ENCODE measurements at regions not wholly inside any gene's neighbourhood (a gene's known extent, or its start where the extent isn't known, plus 50 kb on each side); places are given as distances from the start of the nearest gene placed in this dataset.

GRCh38 chr12:45581112-45581511 lies 148.4 kb upstream of the ARID2 start:
- no peak overlapping the region for H3K27ac ChIP-seq
- H3K4me3 ChIP-seq = no peak overlapping the region
- 78% methylated on average over 1 of the region's 1 CpG for WGBS

GRCh38 chr12:45582536-45582935 lies 147.0 kb upstream of the ARID2 start:
- Histone ChIP-seq H3K9me3 (no peaks in the 10 kb centered on the region), H3K4me1 (peaks cover 10% of the 10 kb centered on the region), H3K4me3 (no peak overlapping the region), H3K27me3 (no peaks in the 10 kb centered on the region), H3K27ac (no peak overlapping the region), H3K36me3 (no peaks in the 10 kb centered on the region)
- 43% methylated on average over 1 of the region's 1 CpG for WGBS
- DNase-seq (ENCODE audit: low spot score in 2 of 2) = no peak
- TF ChIP-seq CTCF (IDR thresholded peaks at IDR 0.05) (no peak), EP300 (IDR thresholded peaks at IDR 0.05) (no peak), POLR2AphosphoS5 (IDR thresholded peaks at IDR 0.05) (no peak), POLR2A (IDR thresholded peaks at IDR 0.05) (no peak)

More at GRCh38 chr12:45581112-45581511, 148.4 kb upstream of the ARID2 start:
- Histone ChIP-seq H3K9me3 (no peaks in the 10 kb centered on the region), H3K36me3 (no peaks in the 10 kb centered on the region), H3K27me3 (no peaks in the 10 kb centered on the region), H3K4me1 (peaks cover 21% of the 10 kb centered on the region)
- DNase-seq (ENCODE audit: low spot score in 2 of 2) = no peak
- no peak for TF ChIP-seq POLR2AphosphoS5 (IDR thresholded peaks at IDR 0.05)

GRCh38 chr12:45582986-45583659 lies 146.4 kb upstream of the ARID2 start:
- WGBS = 75% methylated on average over 8 of the region's 8 CpGs
- TF ChIP-seq CTCF (IDR thresholded peaks at IDR 0.05) (no peak), POLR2AphosphoS5 (IDR thresholded peaks at IDR 0.05) (no peak), EP300 (IDR thresholded peaks at IDR 0.05) (no peak), POLR2A (IDR thresholded peaks at IDR 0.05) (no peak)
- no peak for DNase-seq (ENCODE audit: low spot score in 2 of 2)
- Histone ChIP-seq H3K27ac (no peak overlapping the region), H3K4me1 (peaks cover 4% of the 10 kb centered on the region), H3K27me3 (no peaks in the 10 kb centered on the region), H3K4me3 (no peak overlapping the region), H3K36me3 (no peaks in the 10 kb centered on the region), H3K9me3 (no peaks in the 10 kb centered on the region)

GRCh38 chr12:45584336-45584735 lies 145.2 kb upstream of the ARID2 start:
- H3K36me3 ChIP-seq = no peaks in the 10 kb centered on the region
- no peak overlapping the region for H3K27ac ChIP-seq
- TF ChIP-seq CTCF (IDR thresholded peaks at IDR 0.05) (no peak), POLR2AphosphoS5 (IDR thresholded peaks at IDR 0.05) (no peak), POLR2A (IDR thresholded peaks at IDR 0.05) (no peak)
- H3K4me1 ChIP-seq = no peaks in the 10 kb centered on the region
- WGBS = 100% methylated on average over 1 of the region's 1 CpG
- no peaks in the 10 kb centered on the region for H3K9me3 ChIP-seq
- H3K4me3 ChIP-seq = no peak overlapping the region
- DNase-seq (ENCODE audit: low spot score in 2 of 2) = no peak
- H3K27me3 ChIP-seq = no peaks in the 10 kb centered on the region

- DNase-seq (ENCODE audit: low spot score in 2 of 2) = no peak
- no peaks in the 10 kb centered on the region for H3K9me3 ChIP-seq
- WGBS = 96% methylated on average over 7 of the region's 31 CpGs
- no peaks in the 10 kb centered on the region for H3K36me3 ChIP-seq
- H3K27ac ChIP-seq = no peak overlapping the region
- no peak for TF ChIP-seq POLR2A (IDR thresholded peaks at IDR 0.05)
- TF ChIP-seq POLR2AphosphoS5 (IDR thresholded peaks at IDR 0.05) = no peak
- no peak for TF ChIP-seq CTCF (IDR thresholded peaks at IDR 0.05)
- TF ChIP-seq EP300 (IDR thresholded peaks at IDR 0.05) = no peak
- H3K27me3 ChIP-seq = no peaks in the 10 kb centered on the region
- H3K4me1 ChIP-seq = no peaks in the 10 kb centered on the region
- H3K4me3 ChIP-seq = no peak overlapping the region
These were observed 143.8 kb upstream of the ARID2 start for GRCh38 chr12:45585522-45586230.

Measured in suprapubic skin (tissue), 4 donors.